HL-60/S4 (cell line): ENCODE measurements at regions not wholly inside any gene's neighbourhood (a gene's known extent, or its start where the extent isn't known, plus 50 kb on each side); places are given as distances from the start of the nearest gene placed in this dataset.
"Not testable (repeated sequence)": the region's sequence is repeated elsewhere in the genome, so short reads cannot be mapped to it uniquely, and the experiment has no call there.

Source experiments
- in situ Hi-C: fragments of 300-500 bp; cut with MboI; formaldehyde crosslinking; loops from 2 replicates; pipeline ENCODE4 v1.14.3; 2022; ENCODE audit warnings: low sequenced_read_pairs

DNA sequence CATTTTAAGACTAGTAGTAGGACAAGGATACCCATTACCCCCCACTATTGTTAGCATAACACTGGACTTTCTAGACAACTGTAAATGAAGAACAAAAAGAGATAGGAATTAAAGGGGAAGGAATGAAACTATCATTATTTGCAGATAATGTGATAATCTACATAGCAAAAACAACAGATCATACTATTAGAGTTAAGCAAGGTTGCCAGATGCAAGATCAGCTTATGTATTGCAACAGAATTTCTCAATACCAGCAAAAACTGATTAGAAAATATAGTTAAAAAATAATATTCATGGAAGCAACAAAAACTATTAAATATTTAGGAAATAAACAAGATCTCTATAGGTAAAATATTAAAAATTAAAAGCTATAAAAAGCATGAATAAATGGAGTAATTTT lies 194.4 kb upstream of the SPRED2 start:
- in situ Hi-C loops = no loop called here

DNA sequence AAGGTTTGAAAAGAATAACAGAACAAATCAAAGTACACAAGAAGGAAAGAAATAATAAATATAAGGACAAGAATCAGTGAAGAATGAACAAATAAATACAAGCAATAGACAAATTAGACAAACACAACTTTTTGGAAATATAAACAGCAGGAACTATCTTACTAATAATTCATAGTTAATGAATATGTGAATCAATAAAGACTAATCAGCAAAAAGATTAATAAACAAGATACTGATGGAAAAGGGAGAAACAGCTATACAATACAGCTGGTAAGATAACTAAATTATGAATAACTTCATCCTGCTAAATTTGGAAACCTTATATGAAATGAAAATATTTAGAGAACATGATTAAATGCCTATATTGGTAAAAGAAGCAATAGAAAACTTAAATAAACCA lies 193.6 kb upstream of the SPRED2 start:
- in situ Hi-C loops = no loop called here

DNA sequence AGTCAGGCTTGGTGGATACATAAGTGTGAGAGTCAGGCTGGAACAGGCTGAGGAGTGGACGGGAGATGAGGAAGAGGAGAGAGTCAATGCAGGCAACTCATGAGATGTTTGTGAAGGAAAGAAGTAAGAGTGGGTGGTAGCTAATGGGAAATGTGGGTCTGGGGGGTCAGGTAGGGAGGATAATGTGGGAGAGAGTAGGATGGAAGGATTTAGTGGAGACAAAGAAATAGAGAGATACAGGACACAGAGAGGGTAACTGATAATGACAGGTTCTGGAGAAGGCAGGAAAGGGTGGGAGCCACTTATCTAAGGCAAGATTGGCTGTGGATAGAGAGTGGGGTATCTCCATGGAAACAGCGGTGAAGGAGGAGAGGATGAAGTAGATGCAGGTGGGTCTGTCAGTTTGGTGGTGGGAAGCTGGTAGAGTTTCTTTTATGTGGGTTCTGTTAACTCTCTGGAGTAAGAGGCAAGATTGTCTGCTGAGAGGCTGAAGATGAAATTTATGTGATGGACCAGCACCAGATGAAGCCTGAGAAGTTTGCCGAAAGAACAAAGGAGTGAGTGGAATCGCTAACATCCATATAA lies 190.6 kb upstream of the SPRED2 start:
- in situ Hi-C loops = no loop called here

DNA sequence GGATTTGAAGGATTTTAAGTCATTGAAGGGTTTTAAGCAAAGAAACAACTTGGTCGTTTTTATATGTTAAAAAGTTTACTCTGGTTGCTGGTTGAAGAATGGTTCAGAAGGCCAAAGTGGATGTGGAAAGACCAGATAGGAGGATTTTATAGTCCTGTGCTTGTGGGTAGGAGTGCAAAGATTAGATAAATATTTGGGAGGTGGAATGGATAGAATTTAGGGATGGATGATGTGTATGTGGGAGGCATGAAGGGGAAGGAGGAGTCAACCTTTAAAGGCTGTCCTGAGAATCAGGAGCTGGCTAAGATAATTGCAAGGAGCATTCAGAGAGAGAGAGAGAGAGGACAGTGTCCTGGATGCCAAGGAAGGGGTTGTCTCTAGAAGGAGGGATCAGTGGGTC lies 190.1 kb upstream of the SPRED2 start:
- in situ Hi-C loops = no loop called here

DNA sequence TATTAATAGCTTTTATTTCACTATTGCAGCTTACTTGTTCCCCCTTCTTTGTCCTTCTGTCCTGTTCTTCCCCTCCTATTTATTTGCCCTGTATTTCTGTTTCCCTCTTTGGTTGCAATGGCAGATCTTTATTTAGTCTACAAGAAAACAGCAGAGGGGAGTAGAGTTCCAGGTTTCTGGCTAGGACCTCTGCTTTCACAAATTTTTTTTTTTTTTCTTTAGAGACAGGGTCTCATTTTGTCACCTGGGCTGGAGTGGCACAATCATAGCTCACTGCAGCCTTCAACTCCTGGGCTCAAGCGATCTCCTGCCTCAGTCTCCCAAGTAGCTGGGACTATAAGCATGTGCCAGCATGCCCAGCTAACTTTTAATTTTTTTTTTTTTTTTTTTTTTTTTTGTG lies 188.1 kb upstream of the SPRED2 start:
- in situ Hi-C loops = no loop called here

DNA sequence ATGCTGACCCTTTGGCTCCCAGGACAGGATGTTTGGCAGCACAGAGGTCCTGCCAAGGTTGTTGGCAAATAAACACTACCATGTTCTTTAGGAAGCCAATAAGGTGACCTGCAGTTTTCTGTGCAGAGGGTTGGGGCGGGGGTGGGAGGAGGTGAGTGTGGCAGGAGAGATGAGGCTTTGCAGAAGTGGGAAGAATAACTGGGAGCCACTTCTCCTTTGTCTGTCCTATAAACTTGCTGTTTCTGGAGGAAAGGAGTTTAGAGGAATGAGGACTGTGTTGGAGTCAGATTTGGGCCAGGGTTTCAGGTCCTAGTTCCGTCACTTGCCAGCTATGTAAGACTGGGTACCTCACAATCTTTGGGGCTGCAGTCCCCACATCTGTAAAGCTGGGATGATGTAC lies 187.6 kb upstream of the SPRED2 start:
- in situ Hi-C loops = no loop called here

DNA sequence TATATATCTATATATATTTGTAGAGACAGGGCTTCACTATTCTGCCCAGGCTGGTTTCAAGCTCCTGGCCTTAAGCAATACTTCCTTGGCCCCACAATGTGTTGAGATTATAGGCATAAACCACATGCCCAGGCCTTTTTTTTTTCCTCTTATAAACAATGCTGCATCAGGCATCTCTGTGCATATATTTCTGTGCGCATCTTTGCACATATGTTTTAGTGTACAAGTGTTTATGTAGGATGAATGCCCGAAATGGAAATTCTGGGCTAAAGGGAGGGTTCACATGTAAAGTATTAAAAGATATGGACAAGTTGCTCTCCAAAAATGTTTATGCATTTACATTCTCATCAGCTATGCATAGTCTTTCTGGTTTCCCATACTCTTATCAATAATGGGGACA lies 183.2 kb upstream of the SPRED2 start:
- in situ Hi-C loops = no loop called here

DNA sequence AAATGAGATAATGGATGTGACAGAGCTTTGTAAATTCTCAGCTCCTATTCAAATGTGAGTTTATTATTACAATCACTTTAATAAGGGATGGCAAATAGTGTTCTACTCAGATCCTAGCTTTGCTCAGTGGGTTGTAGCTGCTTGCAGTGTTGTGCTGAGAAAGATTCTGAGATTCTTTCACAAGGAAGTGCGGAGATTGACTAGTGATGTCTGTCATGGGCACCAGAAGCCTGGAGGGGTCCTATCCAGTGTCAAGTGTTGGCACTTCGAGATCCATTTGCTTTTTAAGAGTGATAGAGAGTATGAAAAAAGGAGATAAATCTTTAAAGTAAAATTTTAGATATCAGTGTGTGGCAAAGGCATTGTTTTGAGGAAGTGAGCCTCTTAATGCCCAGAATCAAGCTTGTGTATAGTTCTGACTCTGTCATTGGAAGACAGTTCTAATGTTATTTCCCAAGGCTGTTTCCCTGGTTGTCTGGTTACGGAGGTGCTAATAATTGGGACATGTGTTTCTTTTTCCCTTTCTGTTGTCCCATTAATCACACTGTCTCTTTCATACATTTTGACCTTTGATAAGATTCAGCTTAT lies 181.7 kb upstream of the SPRED2 start:
- in situ Hi-C loops = no loop called here

DNA sequence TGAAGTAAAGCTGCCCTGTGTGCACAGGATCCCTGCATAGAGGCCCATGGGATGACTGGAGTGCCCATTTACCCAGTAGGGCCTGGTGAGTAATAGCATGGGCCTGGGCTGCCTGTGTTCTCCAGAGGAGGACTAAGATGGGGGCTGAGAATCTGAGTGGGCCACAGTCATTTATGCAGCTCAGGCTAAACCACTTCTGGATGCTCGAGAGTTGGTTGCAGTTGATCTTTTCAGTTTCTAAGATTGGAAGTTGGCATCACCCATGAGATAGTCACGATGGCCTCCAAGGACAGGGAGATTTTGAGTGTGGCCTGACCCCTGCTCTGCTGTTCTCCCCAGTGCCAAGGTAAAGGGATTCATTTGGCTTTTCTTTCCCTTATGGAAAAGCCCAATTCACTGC lies 179.1 kb upstream of the SPRED2 start:
- in situ Hi-C loops = no loop called here

DNA sequence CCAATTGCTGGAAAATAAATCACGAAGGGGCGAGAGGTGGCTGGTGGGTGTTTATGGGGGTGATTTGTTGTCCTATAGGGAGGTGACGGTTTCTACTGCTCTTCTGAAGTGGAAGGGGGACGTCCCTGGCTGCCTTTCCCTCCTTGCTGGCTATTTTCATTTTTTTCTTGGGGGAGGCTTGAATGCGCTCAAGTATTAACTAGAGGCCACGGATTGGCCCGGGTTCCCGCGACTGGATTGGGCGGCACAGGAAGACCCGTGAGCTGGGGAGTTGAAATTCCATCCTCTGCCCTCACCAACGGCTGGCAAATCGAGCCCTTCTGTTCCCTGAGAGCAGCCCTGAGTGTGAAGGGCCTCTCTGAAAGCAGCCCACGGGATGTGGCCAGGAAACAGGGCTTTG lies 176.5 kb upstream of the SPRED2 start:
- in situ Hi-C loops = no loop called here

DNA sequence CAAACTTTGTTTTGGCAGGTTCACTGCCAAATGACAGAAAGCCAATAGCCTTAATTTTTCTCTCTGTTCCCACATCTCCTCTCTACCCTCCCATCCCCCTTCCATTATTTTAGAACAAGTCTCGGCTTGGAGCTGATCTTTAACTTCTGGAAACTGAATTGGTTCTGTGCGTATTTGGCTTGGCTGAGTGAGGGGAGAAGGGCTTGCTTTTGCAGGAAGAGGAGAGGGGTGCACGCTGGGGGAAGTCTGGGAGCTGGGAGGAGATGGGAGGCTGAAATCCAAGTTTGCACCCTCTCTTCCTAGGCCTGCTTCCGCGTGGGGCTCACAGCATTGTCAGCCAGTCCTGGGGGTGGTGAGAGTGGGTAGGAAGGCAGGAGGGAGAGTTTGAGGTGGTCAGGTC lies 176.1 kb upstream of the SPRED2 start:
- in situ Hi-C loops = no loop called here

DNA sequence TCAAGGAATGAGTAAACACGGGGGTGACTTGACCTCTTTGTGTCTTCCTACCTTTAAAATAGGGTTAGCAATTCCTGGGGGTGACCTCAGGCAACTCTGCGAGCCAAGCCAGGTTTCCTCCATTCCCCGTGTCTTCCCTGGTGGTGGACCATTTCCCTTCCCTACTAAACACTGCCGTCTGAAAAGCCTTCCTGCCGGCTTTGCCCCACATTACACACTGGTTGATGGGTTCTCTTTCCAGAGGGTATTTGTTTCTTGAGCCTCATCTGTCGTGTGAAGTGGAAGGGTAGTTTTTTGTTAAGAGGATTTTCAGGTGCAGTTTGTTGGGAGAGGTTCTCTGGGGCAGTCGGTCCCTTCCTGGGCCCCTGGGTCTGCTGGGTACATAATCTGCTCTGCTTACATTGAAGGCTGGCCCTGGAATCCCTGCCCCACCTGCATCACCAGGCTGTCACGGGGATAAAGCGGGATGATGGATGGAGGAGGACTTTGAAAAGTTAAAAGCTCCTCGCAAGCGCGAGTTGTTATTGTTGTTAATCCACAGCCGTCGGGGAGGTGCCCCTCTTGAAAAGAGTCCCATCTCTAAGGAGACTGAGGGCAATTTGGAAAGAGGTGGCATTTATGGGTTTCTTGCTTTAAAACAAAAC lies 175.4 kb upstream of the SPRED2 start:
- in situ Hi-C loops = no loop called here

DNA sequence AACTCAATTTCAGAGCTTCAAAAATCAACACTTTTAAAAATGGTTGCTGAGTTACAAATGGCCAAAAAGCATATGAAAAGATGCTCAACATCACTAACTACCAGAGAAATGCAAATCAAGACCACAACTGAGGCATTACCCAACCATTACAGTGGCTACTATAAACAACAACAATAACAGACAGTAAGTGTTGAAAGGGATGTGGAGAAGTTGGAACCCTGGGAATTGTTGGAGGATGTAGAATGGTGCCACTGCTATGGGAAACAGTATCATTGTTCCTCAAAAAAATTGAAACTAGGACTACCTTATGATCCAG lies 173.3 kb upstream of the SPRED2 start:
- in situ Hi-C loops = no loop called here

DNA sequence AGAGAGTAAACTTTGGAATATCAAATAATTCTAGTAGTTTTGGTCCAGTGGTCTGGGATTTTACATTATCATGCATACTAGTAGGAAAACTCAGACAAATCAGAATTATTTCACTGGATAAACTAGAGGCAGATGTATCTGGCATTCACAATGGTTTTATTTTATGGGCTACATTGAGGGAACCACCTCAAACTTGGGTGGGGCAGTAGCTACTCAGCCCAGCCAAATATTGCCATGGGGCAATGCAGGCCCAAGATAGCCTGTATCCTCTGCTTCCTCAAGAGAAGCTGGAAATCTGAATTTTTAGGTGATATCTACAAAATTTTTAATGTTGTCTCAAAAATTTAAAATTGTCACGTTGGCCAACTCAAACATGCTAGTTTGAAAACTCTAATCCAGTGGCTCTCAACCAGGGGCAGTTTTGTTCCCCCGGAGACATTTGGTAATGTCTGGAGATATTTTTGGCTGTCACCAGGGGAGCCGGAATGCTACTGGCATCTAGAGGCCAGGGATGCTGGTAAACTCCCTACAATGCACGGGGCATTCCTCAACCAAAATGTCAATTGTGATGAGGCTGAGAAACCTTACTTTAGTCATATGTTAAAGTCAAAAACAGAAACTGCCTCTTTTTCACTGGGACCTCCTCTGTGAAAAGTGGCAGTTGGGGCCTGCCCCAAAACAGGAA lies 172.8 kb upstream of the SPRED2 start:
- in situ Hi-C loops = no loop called here

DNA sequence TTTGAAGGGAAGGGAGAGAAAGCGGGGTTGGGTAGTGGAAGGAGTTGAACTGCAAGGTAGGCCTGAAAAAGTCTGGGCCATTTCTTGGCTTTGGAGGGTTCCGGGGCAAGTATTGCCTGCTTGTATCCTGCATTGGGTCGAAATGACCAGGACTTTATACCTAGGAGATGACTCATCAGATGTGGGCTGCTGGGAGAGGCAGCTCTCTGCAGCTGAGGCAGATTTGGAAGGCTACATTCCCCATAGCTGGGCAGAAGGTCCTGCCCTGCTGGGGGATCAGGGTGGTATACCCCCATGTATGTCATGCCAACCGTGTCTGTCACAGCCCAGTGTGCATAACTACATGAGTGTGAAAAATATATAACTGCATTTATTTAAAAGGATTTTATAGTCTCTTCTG lies 171.8 kb upstream of the SPRED2 start:
- in situ Hi-C loops = no loop called here

DNA sequence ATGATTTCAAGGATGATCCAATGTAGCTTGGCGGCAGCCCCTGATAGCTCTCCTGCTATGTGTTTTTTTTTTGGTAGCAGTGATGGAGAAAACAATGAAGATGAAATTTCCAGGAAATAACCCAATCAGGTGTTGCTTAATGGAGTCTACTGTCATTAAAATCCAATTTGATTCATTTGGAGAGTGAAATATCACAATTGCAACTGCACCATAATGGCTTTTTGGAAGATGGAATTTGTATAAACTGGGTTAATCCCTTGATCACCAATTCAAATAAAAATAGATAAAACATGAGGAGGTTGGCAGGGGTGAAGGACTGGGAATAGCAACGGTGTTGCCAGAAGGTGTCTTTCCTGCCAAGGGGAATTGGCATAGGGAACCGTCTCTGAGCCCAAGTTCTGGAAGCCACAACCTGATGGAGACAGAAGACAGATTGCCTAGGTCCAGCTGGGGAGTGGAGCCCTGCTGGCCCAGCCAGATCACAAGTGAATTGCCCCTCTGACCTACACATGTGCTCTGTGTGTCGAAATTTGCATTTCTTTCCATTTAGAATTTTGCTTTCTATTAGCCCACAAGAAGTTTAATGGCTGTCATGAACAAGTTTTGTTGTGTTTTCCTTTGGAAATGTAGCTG lies 170.3 kb upstream of the SPRED2 start:
- in situ Hi-C loops = no loop called here

DNA sequence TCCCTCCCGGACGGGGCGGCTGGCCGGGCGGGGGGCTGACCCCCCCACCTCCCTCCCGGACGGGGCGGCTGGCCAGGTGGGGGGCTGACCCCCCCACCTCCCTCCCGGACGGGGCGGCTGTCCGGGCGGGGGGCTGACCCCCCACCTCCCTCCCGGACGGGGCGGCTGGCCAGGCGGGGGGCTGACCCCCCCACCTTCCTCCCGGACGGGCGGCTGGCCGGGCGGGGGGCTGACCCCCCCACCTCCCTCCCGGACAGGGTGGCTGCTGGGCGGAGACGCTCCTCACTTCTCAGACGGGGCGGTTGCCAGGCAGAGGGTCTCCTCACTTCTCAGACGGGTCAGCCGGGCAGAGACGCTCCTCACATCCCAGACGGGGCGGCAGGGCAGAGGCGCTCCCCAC lies 168.5 kb upstream of the SPRED2 start:
- in situ Hi-C loops = not testable (repeated sequence)

DNA sequence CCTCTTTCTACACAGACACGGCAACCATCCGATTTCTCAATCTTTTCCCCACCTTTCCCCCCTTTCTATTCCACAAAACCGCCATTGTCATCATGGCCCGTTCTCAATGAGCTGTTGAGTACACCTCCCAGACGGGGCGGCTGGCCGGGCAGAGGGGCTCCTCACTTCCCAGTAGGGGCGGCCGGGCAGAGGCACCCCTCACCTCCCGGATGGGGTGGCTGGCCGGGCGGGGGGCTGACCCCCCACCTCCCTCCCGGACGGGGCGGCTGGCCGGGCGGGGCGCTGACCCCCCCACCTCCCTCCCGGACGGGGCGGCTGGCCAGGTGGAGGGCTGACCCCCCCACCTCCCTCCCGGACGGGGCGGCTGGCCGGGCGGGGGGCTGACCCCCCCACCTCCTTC lies 168.0 kb upstream of the SPRED2 start:
- in situ Hi-C loops = not testable (repeated sequence)

DNA sequence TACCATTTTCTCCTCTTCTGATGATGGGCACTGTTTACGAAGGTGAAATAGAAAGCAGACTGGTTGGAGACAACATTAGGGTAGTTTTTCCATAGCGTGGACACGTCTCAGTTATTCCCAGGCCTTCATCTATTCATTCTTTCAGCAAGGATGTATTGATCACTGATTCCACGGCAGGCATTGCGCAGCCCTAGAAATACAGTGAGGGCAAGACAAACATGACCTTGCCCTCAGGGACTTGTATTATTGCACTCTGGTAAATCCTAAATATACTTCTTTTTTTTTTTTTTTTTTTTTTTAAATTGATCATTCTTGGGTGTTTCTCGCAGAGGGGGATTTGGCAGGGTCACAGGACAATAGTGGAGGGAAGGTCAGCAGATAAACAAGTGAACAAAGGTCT lies 167.3 kb upstream of the SPRED2 start:
- in situ Hi-C loops = no loop called here

DNA sequence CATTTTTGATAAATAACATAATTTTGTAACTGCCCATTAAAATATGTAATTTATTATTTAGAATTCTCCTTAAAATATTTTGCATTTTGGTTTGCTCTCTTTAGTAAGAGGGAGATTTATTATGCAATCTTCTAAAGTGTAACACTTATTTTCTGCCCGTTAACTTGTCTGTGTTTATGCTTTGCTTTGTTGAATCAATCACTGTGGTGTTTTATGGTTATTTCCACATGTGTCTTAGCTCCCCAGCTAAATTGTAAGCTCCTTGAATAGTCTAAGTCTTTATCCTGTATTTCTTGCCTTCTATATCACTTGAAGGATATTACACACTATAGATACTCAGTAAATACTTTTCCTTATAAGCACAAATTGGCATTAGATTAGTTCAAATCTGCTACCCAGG lies 166.6 kb upstream of the SPRED2 start:
- in situ Hi-C loops = no loop called here

DNA sequence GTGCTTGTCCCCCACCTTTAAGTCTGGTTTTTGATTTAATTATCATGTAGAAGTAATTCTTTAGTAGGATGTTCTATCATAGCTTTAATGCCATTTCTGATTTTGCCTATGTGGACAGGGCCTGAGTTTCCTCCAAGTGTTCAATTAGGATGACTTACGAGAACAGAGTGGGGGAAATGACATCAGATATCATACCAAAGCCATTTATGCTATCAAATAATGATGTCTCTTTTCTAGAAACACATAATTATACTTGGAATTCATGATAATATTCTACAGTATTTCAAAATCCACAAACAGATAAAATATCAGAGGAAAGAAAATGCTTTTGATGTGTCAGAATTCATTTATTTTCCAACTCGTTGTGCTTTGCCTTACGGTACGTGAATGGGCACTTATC lies 165.9 kb upstream of the SPRED2 start:
- in situ Hi-C loops = no loop called here

DNA sequence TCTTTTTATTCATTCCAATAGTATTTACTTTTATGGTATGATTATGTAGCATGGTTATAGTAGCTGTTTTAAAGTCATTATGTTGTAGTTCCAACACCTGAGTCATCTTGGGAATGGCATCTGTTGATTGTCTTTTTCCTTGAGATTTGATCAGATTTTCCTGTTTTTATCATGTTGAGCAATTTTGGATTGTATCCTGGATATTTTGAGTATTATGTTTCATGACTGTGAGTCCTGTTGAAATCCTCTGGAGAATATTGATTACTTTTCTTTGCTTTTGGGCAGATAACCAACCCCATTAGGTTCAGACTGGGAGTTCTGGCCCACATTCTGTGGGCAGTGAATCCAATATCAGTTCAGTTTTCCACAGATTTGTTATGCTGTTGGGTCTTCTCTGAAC lies 163.2 kb upstream of the SPRED2 start:
- in situ Hi-C loops = no loop called here
